GM12892 (cell line): ENCODE measurements at regions not wholly inside any gene's neighbourhood (a gene's known extent, or its start where the extent isn't known, plus 50 kb on each side); places are given as distances from the start of the nearest gene placed in this dataset.

ENCODE experiments used
- DNase-seq: peaks from one replicate; pipeline ENCODE4 v3.0.0; 2011; ENCODE audit not compliant: insufficient read length
- FAIRE-seq: peaks from 2 replicates; lab custom pipeline; 2011; peaks lifted over from hg19 to GRCh38; lab: Jason Lieb, UNC
- POLR2A ChIP-seq: IDR thresholded peaks from 2 replicates; pipeline ENCODE4 v1.6.1; 2011; ENCODE audit warnings: low read depth, low read length, control low read depth
- POLR2AphosphoS5 ChIP-seq: IDR thresholded peaks from 2 replicates; pipeline ENCODE4 v1.6.1; 2011; ENCODE audit warnings: low read depth, low read length, control low read depth
- TAF1 ChIP-seq: IDR thresholded peaks from 2 replicates; pipeline ENCODE4 v1.6.1; 2011; ENCODE audit warnings: low read depth, mild to moderate bottlenecking, control low read depth, low read length, borderline replicate concordance

DNA sequence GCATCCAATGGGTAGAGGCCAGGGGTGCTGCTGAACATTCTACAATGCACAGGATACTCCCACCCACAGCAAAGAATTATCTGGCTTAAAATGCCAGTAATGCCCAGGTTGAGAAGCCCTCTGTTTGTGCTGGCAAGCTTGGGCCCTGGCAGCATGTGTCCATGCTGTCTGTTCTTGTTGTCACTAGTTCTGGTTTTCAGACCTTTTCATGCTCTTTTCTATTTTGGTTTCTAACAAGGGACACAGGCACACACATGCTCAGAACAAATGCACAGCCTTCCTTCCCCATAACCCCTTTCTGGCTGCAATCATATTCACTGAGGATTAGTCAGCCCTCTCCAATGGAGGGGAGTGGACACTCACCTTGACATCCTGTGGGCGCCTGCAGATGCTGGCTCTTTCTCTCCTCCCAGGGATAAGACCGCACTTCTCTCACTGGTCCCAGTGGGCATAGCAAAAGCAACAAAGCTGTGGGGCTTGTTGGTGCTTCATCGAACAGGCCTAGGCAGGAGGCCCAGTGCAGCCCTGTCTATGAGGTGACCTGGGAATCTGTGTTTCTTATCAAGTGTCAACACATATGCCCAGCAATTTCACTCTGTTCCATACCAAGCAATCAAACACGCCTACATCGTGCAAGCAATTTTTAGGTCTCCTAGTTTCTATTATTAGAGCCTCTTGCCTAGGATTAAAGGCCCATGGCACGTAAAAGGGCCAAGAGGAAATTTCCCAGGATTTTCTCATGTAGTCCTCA is 271.1 kb upstream of the CCL2 start:
- TF ChIP-seq POLR2A: no peak
- TF ChIP-seq TAF1: no peak
- TF ChIP-seq POLR2AphosphoS5: no peak
- DNase-seq (no peak), FAIRE-seq (no peak)

DNA sequence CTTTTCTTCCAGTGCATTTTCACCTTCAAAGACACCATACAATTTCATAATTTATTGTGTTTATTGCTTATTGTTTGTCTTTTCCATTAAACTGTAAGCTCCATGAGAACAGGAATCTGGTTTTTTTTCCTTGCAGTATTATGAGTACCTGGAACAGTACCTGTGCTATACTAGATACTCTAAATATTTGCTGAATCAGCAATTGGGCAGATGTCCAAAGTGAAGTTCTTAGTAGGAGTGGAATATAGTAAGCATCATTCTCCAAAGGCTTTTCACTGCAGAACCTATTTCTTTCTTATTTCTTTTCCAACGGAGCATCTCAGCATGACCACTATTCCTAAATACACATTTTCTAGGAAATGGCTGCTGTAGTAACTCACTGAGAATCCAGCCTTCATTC is 269.0 kb upstream of the CCL2 start:
- TF ChIP-seq POLR2A (no peak), POLR2AphosphoS5 (no peak), TAF1 (no peak)
- no peak for DNase-seq
- FAIRE-seq: no peak

DNA sequence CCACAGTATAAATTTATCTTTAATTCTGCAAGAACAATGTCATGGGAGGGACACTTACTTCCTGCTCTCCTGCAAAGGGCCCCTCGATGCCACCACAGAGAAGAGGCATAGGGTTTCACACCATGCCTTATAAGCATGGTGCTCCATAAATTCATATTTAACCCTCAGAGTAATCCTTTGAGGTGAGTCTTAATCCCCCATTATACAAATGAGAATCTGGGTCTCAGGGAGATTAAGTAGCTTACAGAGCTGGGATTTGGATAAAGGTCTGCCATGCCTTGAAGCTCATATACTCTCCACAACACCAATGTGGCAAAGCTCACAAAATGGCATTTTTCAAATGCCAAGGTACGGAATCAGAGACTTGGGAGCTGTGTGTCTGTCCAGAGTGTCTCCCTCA is 268.5 kb upstream of the CCL2 start:
- DNase-seq: no peak
- TF ChIP-seq TAF1: no peak
- no peak for TF ChIP-seq POLR2AphosphoS5
- no peak for TF ChIP-seq POLR2A
- FAIRE-seq: no peak

DNA sequence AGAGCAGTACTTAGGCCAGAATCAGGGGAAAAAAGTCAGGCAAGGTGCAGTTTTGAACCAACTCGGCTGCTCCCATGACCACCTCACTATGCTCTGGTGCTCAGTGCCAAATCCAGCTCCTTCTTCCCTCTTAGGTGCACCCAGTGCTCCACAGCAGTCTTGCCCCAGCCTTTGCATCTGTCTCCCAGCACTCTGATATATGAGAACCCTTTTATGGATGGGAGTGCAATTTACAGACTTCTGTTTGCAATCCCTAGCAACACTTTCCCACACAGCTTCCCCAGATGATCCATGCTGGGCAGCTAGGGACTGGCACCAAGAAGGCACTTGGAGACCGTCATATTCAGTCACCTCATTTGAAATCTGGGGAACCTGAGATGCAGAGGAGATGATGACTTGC is 267.9 kb upstream of the CCL2 start:
- TF ChIP-seq TAF1: no peak
- no peak for TF ChIP-seq POLR2A
- TF ChIP-seq POLR2AphosphoS5: no peak
- DNase-seq (no peak), FAIRE-seq (no peak)

- DNase-seq (no peak), FAIRE-seq (no peak)
- TF ChIP-seq POLR2AphosphoS5 (no peak), POLR2A (no peak), TAF1 (no peak)
Measured at GRCh38 chr17:33989361-33990148, 265.5 kb upstream of the CCL2 start.

- DNase-seq (no peak), FAIRE-seq (no peak)
- TF ChIP-seq POLR2A: no peak
- no peak for TF ChIP-seq POLR2AphosphoS5
- TF ChIP-seq TAF1: no peak
Measured at GRCh38 chr17:33990943-33991706, 264.0 kb upstream of the CCL2 start.

DNA sequence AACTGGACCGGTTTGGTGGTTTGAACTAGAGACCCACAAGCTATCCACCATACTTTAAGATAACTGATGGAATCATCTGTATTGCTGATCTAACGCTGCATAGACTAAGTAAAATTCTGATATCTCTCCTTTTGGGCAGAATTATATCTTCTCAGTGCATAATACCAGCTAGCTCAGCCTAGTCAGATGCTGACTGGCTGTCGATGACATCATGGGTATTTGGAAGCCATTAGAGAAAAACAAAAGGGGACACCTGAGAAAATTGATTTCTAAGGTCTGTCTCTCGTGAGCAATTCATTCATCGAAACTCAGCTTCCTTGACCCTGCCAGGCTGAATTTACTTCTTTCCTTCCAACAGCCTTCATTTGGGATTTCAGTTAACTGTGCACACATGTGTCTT is 263.0 kb upstream of the CCL2 start:
- TF ChIP-seq TAF1 (no peak), POLR2AphosphoS5 (no peak), POLR2A (no peak)
- DNase-seq: no peak
- no peak for FAIRE-seq

- no peak for FAIRE-seq
- DNase-seq: no peak
- TF ChIP-seq TAF1 (no peak), POLR2A (no peak), POLR2AphosphoS5 (no peak)
Measured at GRCh38 chr17:34000639-34001038, 254.4 kb upstream of the CCL2 start.

GRCh38 chr17:34001246-34001645 is 253.8 kb upstream of the CCL2 start:
- no peak for FAIRE-seq
- no peak for DNase-seq

GRCh38 chr17:34006126-34006525 is 249.0 kb upstream of the CCL2 start:
- DNase-seq (no peak), FAIRE-seq (no peak)
- TF ChIP-seq TAF1 (no peak), POLR2A (no peak), POLR2AphosphoS5 (no peak)

More at GRCh38 chr17:34001246-34001645, 253.8 kb upstream of the CCL2 start:
- TF ChIP-seq TAF1: no peak
- no peak for TF ChIP-seq POLR2A
- no peak for TF ChIP-seq POLR2AphosphoS5

GRCh38 chr17:34008125-34008524 is 247.0 kb upstream of the CCL2 start:
- TF ChIP-seq POLR2AphosphoS5: no peak
- TF ChIP-seq POLR2A: no peak
- no peak for TF ChIP-seq TAF1
- no peak for FAIRE-seq
- no peak for DNase-seq

- TF ChIP-seq POLR2AphosphoS5 (no peak), TAF1 (no peak)
- DNase-seq (no peak), FAIRE-seq (no peak)
Measured at GRCh38 chr17:34009912-34010311, 245.2 kb upstream of the CCL2 start.
